HG03097 (cell line): ENCODE measurements at regions not wholly inside any gene's neighbourhood (a gene's known extent, or its start where the extent isn't known, plus 50 kb on each side); places are given as distances from the start of the nearest gene placed in this dataset.
"Not testable (repeated sequence)": the region's sequence is repeated elsewhere in the genome, so short reads cannot be mapped to it uniquely, and the experiment has no call there.

Source experiments
- ATAC-seq: cut with Tn5 transposase; IDR thresholded peaks from one replicate; pipeline ENCODE4 v1.9.1; 2021; ENCODE audit not compliant: unreplicated experiment, low FRiP score

- no peak for ATAC-seq
Observed at GRCh38 chr2:181789827-181790448, 101.6 kb upstream of the ITPRID2 start.

GRCh38 chr2:181790716-181791649 is 100.5 kb upstream of the ITPRID2 start:
- peak; percentile 99 for ATAC-seq

DNA sequence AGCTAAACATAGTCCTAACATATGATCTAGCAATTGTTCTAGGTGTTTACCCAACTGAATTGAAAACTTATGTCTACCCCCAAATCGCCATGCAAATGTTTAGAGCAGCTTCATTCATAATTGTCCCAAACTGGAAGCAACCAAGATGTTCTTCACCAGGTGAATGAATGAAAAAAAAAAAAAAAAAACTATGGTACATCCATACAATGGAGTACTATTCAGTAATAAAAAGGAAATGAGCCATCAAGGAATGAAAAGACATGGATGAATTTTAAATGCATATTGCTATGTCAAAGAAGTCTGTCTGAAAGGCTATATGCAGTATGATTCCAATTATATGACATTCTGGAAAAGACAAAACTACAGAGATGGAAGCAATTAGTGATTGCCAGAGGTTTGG is 98.6 kb upstream of the ITPRID2 start:
- no peak for ATAC-seq

GRCh38 chr2:181798022-181798421 is 93.5 kb upstream of the ITPRID2 start:
- ATAC-seq: no peak

DNA sequence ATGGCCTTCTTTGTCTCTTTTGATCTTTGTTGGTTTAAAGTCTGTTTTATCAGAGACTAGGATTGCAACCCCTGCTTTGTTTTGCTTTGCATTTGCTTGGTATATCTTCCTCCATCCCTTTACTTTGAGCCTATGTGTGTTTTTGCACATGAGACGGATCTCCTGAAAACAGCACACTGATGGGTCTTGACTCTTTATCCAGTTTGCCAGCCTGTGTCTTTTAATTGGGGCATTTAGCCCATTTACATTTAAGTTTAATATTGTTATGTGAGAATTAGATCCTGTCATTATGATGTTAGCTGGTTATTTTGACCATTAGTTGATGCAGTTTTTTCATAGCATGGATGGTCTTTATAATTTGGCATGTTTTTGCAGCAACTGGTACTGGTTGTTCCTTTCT is 89.2 kb upstream of the ITPRID2 start:
- ATAC-seq: not testable (repeated sequence)

GRCh38 chr2:181803903-181804799 is 87.4 kb upstream of the ITPRID2 start:
- not testable (repeated sequence) for ATAC-seq

GRCh38 chr2:181805228-181806038 is 86.1 kb upstream of the ITPRID2 start:
- no peak for ATAC-seq

DNA sequence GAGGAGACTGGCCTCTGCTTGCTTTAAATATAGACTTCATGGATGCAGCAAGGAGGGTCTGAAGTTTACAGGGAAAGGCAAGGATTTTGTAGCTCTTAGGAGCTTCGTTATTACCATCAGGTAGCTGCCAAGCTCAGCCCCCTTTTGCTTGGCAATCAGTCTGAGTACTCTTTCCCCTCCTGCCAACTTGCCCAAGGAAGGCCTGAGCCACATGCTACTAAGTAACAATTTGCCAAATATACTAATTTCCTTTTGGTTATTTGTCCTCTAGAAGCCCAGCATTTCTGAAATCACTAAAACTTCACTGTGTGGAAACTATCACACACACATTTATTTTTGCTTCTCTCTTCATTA is 85.5 kb upstream of the ITPRID2 start:
- ATAC-seq: no peak

DNA sequence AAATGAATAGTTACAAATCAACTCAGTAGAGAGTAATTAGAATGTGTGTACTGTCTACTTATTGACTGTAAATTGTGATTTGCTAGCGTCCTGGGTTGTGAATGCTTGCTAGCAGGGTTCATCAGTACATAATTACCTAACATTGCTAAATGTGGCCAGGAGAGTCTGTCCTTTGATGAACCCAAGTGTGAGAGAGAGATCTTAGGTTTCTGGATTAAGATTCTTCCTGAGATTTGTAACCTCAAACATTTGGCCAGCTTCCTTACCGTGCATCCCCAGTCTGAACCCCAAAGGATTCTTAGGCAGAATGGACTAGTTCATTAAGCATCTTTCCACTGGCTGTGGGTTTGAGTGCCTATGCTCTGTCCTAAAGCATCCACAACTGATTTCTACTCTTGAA is 84.0 kb upstream of the ITPRID2 start:
- ATAC-seq: no peak

DNA sequence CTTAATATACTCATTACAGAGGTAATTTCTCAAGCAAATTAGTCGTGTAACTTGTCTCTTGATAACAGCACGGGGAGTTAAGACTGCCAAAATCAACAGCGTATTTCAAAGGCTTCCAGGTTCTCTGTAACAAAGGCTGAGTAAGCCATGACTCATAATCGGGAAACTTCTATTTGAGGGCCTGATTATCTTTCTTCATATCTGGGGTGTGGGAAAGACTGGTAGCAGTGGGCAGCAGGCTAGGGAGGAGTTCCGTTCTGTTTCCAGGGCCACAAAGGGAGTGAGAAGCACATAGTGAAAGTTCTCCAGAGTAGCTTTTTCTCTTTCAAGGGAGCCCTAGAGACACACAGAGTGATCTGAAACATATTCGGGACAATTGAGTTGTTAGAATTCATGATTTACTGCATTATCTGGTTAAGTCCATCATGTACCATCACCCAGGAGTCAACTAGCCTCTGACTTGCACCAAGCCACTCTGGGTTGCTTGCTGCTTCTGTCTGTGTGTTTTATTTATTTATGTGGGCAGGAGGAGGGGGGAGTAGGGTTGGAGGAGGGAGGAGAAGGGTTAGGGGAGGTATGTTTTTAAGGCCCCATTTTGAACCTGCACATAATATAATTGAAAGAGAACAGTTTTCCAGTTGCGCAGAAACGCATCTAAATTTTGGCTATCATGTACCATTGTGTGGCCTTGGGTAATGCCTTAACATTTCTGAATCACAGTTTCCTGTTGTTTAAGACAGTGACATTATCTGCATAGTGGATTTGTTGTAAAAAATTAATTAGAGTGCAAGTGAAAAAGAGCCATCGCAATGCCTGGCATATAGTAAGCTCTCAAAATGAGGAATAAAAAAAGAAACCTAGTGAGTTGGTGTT is 80.5 kb upstream of the ITPRID2 start:
- no peak for ATAC-seq

- ATAC-seq: no peak
Observed at GRCh38 chr2:181812106-181812743, 79.3 kb upstream of the ITPRID2 start.

- ATAC-seq: no peak
Observed at GRCh38 chr2:181814057-181814491, 77.5 kb upstream of the ITPRID2 start.

DNA sequence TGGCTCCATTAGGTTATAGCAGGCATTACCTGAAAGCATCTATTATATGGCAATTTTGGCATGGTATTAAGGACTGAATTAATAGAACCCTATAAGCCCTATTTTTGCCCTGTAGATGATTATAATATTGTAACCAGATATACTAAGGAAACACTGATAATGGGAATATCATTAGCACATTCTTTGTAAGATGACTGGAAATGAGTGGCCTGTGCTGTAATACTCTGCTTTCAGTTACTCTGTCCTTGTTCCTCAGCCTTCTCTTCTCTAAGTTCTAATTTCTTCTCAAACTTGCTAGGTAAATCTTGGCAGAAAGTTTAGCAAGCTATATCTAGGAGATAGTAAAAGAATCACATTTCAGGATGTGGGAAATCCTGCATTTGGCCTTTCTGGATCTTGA is 74.0 kb upstream of the ITPRID2 start:
- no peak for ATAC-seq

- no peak for ATAC-seq
Observed at GRCh38 chr2:181818058-181818680, 73.4 kb upstream of the ITPRID2 start.

GRCh38 chr2:181818840-181819239 is 72.7 kb upstream of the ITPRID2 start:
- no peak for ATAC-seq

DNA sequence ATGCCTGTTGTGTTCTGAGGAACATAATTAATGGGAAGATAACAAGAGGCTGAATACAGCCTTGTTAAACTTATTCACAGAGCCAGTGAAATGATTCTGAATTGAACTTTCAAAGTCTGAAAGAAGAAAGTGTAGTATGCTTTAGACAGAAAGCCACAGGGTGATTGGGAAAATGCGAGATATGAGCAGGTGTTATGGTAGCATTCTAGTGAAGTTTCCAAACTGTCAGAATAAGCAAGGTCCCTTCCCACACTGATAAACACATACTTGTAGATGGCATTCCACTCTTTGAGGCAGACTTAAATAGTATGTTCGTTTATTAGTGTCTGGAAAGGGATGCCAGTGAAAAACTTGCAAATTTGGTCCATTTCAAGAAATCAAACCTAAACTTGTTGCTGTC is 70.5 kb upstream of the ITPRID2 start:
- no peak for ATAC-seq

- ATAC-seq: no peak
Observed at GRCh38 chr2:181822097-181822496, 69.4 kb upstream of the ITPRID2 start.

DNA sequence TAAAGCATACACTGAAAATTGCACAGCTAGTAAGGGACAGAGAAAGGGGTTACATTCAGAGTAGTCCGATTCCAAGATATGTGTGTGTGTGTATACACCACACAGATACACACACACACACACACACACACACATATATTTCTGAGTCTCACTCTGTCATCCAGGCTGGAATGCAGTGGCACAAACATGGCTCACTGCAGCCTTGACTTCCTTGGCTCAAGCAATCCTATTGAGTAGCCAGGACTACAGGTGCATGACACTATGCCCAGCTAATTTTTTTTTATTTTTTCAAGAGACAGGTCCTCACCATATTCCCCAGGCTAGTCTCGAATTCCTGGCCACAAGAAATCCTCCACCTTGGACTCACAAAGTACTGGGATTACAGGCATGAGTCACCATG is 68.1 kb upstream of the ITPRID2 start:
- ATAC-seq: no peak
